Thyroid gland (tissue), 4 donors: ENCODE measurements at regions not wholly inside any gene's neighbourhood (a gene's known extent, or its start where the extent isn't known, plus 50 kb on each side); places are given as distances from the start of the nearest gene placed in this dataset.
A peak's percentile ranks its signal among the peaks of the same experiment; 100 is the strongest.

Experiments
- DNase-seq, 2 donors: peaks; one replicate each; pipeline ENCODE4 v3.0.0-alpha.2; 2019
- H3K27ac ChIP-seq, 3 donors: fragments of 200-600 bp; sonication (generic); 1 replicate in 2 of 3; 2 replicates in 1 of 3; pipeline ENCODE4 v1.5.1; 2016 to 2019; ENCODE audit warnings: mild to moderate bottlenecking in 1 of 3, moderate library complexity in 1 of 3
- H3K27me3 ChIP-seq: fragments of 200-600 bp; sonication (generic); one replicate; pipeline ENCODE4 v1.5.1; 2019
- H3K36me3 ChIP-seq, 2 donors: fragments of 200-600 bp; sonication (generic); one replicate each; pipeline ENCODE4 v1.5.1; 2016 to 2019
- H3K4me1 ChIP-seq, 2 donors: fragments of 200-600 bp; sonication (generic); one replicate each; pipeline ENCODE4 v1.5.1; 2017 to 2019
- H3K4me3 ChIP-seq, 3 donors: fragments of 200-600 bp; sonication (generic); replicated peaks in 1 of 3; 1 replicate in 2 of 3; 2 replicates in 1 of 3; pipeline ENCODE4 v1.5.1; 2016; ENCODE audit warnings: mild to moderate bottlenecking in 1 of 3
- H3K9me3 ChIP-seq: fragments of 200-600 bp; sonication (generic); one replicate; pipeline ENCODE4 v1.5.1; 2017
- CTCF ChIP-seq, 6 experiments: fragments of 200-600 bp in 3 of 6; fragments of 450-650 bp in 3 of 6; sonication (generic) in 3 of 6; IDR thresholded peaks; one replicate each; pipeline ENCODE4 v1.5.1; 2016 to 2019; ENCODE audit warnings: antibody characterized with exemption in 6 of 6, mild to moderate bottlenecking in 2 of 6, inconsistent platforms in 1 of 6, moderate library complexity in 1 of 6
- POLR2A ChIP-seq, 2 donors: fragments of 450-650 bp; IDR thresholded peaks; one replicate each; pipeline ENCODE4 v1.6.1; 2017; ENCODE audit warnings: antibody characterized with exemption in 2 of 2, mild to moderate bottlenecking in 2 of 2, moderate library complexity in 1 of 2
- WGBS, 2 donors: methylation state at CpG; one replicate each; pipeline ENCODE4 v1.1.5; 2017; 5-methylcytosine and 5-hydroxymethylcytosine counted together
- intact Hi-C: fragments of 100-400 bp; cut with DNase I; formaldehyde crosslinking; loops from one replicate; pipeline ENCODE4 v1.15.1; 2023

- no peak for DNase-seq
- TF ChIP-seq CTCF (IDR thresholded peaks at IDR 0.05) (no peak), POLR2A (IDR thresholded peaks at IDR 0.05) (no peak)
- 78 to 82% methylated on average over 5 of the region's 5 CpGs for WGBS, 2 donors
- Histone ChIP-seq H3K4me1 (peaks cover 3% of the 10 kb centered on the region in 2 donors), H3K27me3 (no peaks in the 10 kb centered on the region), H3K9me3 (no peaks in the 10 kb centered on the region), H3K36me3 (no peaks in the 10 kb centered on the region), H3K27ac (no peak overlapping the region), H3K4me3 (no peak overlapping the region)
- intact Hi-C loops = no loop called here
Observed at GRCh38 chr3:174438501-174439145, 420.5 kb upstream of the NAALADL2 start.

GRCh38 chr3:174439331-174440252, 419.5 kb upstream of the NAALADL2 start:
- intact Hi-C loops = no loop called here
- Histone ChIP-seq H3K4me3 (peak overlapping the region in 2 of 3 donors; percentile 52 to 77), H3K9me3 (no peaks in the 10 kb centered on the region), H3K27me3 (no peaks in the 10 kb centered on the region), H3K27ac (peak overlapping the region; percentile 94 to 97 (median 96)), H3K4me1 (peaks cover 3% of the 10 kb centered on the region in 2 donors), H3K36me3 (no peaks in the 10 kb centered on the region)
- WGBS, 2 donors = 53 to 59% methylated on average over 12 of the region's 12 CpGs
- TF ChIP-seq POLR2A (IDR thresholded peaks at IDR 0.05) = no peak
- no peak for TF ChIP-seq CTCF (IDR thresholded peaks at IDR 0.05)
- peak in 1 of 2 donors; percentile 4 for DNase-seq

GRCh38 chr3:174440253-174440701, 418.9 kb upstream of the NAALADL2 start:
- H3K4me1 ChIP-seq = peaks cover 3% of the 10 kb centered on the region in 2 donors
- 3 to 4% methylated on average over 8 of the region's 8 CpGs for WGBS, 2 donors
- no peaks in the 10 kb centered on the region for H3K27me3 ChIP-seq
- TF ChIP-seq CTCF (IDR thresholded peaks at IDR 0.05) (no peak), POLR2A (IDR thresholded peaks at IDR 0.05) (no peak)
- H3K36me3 ChIP-seq = no peaks in the 10 kb centered on the region
- DNase-seq = peak; percentile 16 to 29
- intact Hi-C loops = no loop called here
- peak overlapping the region; percentile 94 to 97 (median 96) for H3K27ac ChIP-seq
- H3K9me3 ChIP-seq = no peaks in the 10 kb centered on the region
- H3K4me3 ChIP-seq = peak overlapping the region in 2 of 3 donors; percentile 52 to 77

- Histone ChIP-seq H3K27me3 (no peaks in the 10 kb centered on the region), H3K9me3 (no peaks in the 10 kb centered on the region), H3K27ac (peak overlapping the region; percentile 94 to 97 (median 96)), H3K4me3 (peak overlapping the region; percentile 52 to 77 (median 73)), H3K4me1 (peaks cover 3% of the 10 kb centered on the region in 2 donors), H3K36me3 (no peaks in the 10 kb centered on the region)
- TF ChIP-seq CTCF (IDR thresholded peaks at IDR 0.05) = peak in 1 of 6 experiments; percentile 12
- TF ChIP-seq POLR2A (IDR thresholded peaks at IDR 0.05) = peak in 1 of 2 donors; percentile 47
- peak; percentile 88 to 91 for DNase-seq
- intact Hi-C loops = no loop called here
- 0 to 2% methylated on average over 38 to 84 of the region's 107 CpGs for WGBS, 2 donors
Observed at GRCh38 chr3:174440741-174441587, 418.2 kb upstream of the NAALADL2 start.
